GM12873 (cell line): ENCODE measurements at regions not wholly inside any gene's neighbourhood (a gene's known extent, or its start where the extent isn't known, plus 50 kb on each side); places are given as distances from the start of the nearest gene placed in this dataset.

Experiments used
- CTCF ChIP-seq: IDR thresholded peaks from 2 replicates; pipeline ENCODE4 v1.5.1; 2012; ENCODE audit warnings: low read depth, mild to moderate bottlenecking, moderate library complexity, low read length, control low read depth; ENCODE audit not compliant: insufficient read depth; ENCODE audit errors: missing control alignments

DNA sequence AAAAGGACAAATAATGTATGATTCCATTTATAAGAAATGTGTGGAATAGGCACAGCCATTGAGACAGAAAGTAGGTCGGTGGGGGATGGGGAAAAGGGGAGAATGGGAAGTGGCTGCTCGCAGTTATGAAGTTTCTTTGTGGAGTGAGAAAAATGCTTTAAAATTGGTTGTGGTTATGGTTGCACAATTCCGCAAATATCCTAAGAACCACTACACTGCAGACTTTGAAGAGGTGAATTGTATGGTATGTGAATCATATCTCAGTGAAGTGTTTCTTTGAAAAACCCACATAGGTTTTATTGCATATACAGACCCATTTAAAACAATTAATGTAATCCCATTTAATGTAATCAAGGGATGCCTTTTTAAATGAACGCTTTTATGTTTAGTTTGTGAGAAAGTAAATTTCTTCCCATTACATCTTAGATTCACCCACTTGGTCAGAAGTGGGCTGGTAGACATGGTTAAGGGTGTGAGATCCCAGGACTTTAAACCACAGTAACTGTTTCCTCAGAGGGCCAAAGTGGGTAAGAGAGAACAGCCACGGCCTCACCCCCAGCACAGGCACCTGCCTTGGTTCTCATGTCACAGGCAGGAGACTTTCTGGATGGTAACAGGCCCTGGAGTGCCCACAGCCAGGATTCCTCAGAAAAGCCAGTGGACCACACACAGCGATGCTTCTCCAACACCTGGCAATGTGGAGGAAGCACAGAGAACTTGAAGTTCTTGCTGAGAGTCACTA, 119.3 kb upstream of the GJB6 start:
- TF ChIP-seq CTCF: no peak

GRCh38 chr13:20350819-20351218, 118.7 kb upstream of the GJB6 start:
- no peak for TF ChIP-seq CTCF

DNA sequence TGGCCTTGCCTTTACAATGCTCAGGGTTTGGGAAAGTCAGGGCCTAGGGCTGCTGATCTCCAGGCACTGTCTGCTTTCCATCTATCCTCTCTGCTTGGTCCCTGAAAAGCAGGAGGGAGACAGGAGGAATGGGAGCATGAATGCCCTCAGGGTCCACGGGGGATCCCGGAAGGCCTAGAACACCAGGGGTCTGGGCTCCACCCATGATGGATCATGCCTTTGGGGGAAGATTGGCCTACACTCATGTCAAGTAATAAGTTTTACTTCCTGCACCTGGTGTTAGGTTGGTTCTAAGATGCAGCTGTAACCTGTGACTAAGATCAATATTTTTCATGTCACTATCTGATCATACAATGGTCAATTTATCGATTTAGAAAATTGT, 118.3 kb upstream of the GJB6 start:
- no peak for TF ChIP-seq CTCF

DNA sequence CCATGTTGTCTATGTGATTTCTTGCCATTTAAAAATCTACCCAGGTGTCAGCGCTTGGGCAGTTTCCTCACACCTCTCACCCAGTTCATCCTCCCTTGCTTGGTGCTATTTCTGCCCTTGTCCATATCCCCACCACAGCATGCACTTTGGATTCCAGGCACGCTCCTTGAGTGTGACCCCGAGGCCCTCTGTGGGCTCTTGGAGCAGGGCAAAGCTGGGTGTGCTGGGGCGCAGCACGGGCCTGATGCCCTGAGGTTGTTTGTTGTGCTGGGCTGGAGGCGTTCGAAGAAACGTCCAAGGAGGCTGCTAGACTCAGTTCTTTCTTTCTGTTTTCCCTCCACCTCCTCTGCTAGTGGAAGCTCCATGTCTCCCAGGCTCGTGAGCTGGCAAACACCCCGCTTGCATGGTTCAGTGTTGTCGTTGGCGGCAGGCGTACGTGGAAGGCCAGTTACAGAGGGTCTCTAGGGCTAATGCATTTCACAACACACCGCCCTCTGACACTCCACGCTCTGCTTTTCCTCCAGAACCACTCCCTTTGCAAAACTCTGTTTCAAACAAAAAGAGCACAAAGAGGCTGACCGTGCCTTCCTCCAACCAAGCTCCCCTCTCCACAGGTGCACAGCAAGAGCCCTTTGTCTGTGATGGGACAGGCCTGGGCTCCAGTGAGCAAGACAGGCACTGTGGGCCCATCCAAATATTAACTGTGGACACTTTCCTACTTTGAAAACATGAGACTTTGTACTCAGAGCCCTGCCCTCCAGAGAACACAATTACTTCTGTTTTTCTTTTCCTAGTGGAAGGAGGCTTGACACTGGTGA, 117.7 kb upstream of the GJB6 start:
- no peak for TF ChIP-seq CTCF

DNA sequence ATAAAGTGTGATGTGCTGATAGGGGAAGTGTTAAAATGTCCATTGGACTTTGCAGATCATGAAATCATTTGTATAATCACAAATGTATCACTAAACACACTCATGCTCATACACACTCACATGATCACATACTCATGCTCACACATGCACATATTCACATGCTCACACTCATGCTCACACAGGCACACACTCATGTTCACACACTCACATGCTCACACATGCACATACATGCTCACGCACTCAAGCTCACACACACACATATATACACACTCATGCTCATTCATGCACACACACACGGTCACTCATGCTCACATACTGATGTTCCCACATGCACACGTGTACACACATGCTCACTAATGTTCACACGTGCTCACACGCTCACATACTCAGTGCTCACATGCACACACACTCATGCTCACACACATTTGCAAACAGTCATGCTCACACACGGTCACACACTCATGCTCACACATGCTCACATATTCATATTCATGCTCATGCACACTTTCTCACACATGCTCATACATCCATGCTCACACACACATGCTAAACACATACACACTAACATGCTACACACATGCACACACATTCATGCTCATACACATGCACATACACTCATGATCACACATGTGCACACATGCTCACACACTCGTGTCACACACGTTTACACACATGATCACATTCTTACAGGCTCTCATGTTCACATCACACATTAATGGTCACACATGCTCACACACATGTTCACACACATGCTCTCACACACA, 116.7 kb upstream of the GJB6 start:
- no peak for TF ChIP-seq CTCF

GRCh38 chr13:20348018-20348417, 115.9 kb upstream of the GJB6 start:
- no peak for TF ChIP-seq CTCF

GRCh38 chr13:20344836-20345490, 112.8 kb upstream of the GJB6 start:
- TF ChIP-seq CTCF: no peak
